Gastroesophageal sphincter (tissue), 4 donors: ENCODE measurements at regions not wholly inside any gene's neighbourhood (a gene's known extent, or its start where the extent isn't known, plus 50 kb on each side); places are given as distances from the start of the nearest gene placed in this dataset.

Experiments
- ATAC-seq: fragments of 150-250 bp; one replicate; pipeline ENCODE4 v1.9.1; 2016; ENCODE audit warnings: mild to moderate bottlenecking, moderate library complexity
- H3K27ac ChIP-seq, 4 donors: fragments of 200-600 bp; sonication (generic) in 3 of 4; 1 replicate in 3 of 4; 2 replicates in 1 of 4; pipeline ENCODE4 v1.5.1; 2016 to 2019
- H3K27me3 ChIP-seq: fragments of 200-600 bp; sonication (generic); one replicate; pipeline ENCODE4 v1.5.1; 2019
- H3K36me3 ChIP-seq, 2 donors: fragments of 200-600 bp; sonication (generic); one replicate each; pipeline ENCODE4 v1.5.1; 2019; ENCODE audit warnings: control low read depth in 1 of 2
- H3K4me1 ChIP-seq, 3 donors: fragments of 200-600 bp; sonication (generic); 1 replicate in 2 of 3; 2 replicates in 1 of 3; pipeline ENCODE4 v1.5.1; 2016 to 2019; ENCODE audit warnings: control low read depth in 2 of 3
- H3K4me3 ChIP-seq, 2 donors: fragments of 200-600 bp; sonication (generic); one replicate each; pipeline ENCODE4 v1.5.1; 2019; ENCODE audit warnings: mild to moderate bottlenecking in 1 of 2, moderate library complexity in 1 of 2
- H3K9me3 ChIP-seq, 3 donors: fragments of 200-600 bp; sonication (generic); one replicate each; pipeline ENCODE4 v1.5.1; 2017 to 2019; ENCODE audit warnings: control low read depth in 2 of 3
- EP300 ChIP-seq: sonication (generic); formaldehyde crosslinking; IDR thresholded peaks from one replicate; pipeline ENCODE4 v1.6.1; 2017; ENCODE audit warnings: antibody characterized with exemption, mild to moderate bottlenecking
- POLR2A ChIP-seq, 2 donors: fragments of 450-650 bp; IDR thresholded peaks; one replicate each; pipeline ENCODE4 v1.6.1; 2017; ENCODE audit warnings: antibody characterized with exemption in 2 of 2, mild to moderate bottlenecking in 2 of 2, moderate library complexity in 1 of 2
- POLR2AphosphoS5 ChIP-seq: sonication (generic); formaldehyde crosslinking; IDR thresholded peaks from one replicate; pipeline ENCODE4 v1.6.1; 2017; ENCODE audit warnings: antibody characterized with exemption
- WGBS, 2 donors: methylation state at CpG; one replicate each; pipeline ENCODE4 v1.1.5; 2018; ENCODE audit warnings: low coverage in 1 of 2; 5-methylcytosine and 5-hydroxymethylcytosine counted together
- TF ChIP-seq, protein P1 (sequence below), 4 experiments: fragments of 200-600 bp in 2 of 4; fragments of 450-650 bp in 2 of 4; sonication (generic) in 1 of 4; IDR thresholded peaks; one replicate each; pipeline ENCODE4 v1.5.1; 2017 to 2019; ENCODE audit warnings: antibody characterized with exemption in 4 of 4, mild to moderate bottlenecking in 2 of 4, moderate library complexity in 2 of 4

DNA sequence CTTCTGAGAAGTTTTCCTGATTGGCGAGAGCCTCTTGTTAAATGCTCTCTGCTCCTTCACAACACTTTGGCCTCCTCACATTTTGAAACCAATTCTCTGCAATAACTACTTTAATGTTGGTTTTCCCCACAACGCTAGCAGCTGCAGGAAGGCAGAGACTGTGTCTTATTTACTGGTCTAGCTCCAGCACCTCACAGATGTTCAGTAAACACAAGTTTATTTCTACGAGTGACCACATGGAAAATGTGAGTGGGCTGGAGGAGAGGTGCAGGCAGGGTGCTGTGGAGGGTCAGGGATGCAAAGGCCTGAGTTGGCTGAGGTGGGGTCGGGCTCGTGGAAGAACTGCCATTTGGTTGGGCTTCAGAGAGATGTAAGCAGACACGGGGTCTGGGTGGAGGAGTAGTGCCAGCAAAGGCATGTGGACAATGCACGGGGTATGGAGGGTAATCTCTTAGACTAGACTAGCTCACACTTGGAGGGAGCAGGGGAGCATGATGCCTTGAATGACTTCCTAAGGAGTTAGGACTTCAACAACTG, 117.4 kb upstream of the RTL1 start:
- peaks cover 19% of the 10 kb centered on the region for H3K27me3 ChIP-seq
- TF ChIP-seq POLR2AphosphoS5 (no peak), POLR2A (IDR thresholded peaks at IDR 0.05) (no peak)
- TF ChIP-seq, protein P1, sequence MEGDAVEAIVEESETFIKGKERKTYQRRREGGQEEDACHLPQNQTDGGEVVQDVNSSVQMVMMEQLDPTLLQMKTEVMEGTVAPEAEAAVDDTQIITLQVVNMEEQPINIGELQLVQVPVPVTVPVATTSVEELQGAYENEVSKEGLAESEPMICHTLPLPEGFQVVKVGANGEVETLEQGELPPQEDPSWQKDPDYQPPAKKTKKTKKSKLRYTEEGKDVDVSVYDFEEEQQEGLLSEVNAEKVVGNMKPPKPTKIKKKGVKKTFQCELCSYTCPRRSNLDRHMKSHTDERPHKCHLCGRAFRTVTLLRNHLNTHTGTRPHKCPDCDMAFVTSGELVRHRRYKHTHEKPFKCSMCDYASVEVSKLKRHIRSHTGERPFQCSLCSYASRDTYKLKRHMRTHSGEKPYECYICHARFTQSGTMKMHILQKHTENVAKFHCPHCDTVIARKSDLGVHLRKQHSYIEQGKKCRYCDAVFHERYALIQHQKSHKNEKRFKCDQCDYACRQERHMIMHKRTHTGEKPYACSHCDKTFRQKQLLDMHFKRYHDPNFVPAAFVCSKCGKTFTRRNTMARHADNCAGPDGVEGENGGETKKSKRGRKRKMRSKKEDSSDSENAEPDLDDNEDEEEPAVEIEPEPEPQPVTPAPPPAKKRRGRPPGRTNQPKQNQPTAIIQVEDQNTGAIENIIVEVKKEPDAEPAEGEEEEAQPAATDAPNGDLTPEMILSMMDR (IDR thresholded peaks at IDR 0.05): no peak
- no peaks in the 10 kb centered on the region for H3K4me1 ChIP-seq
- no peak overlapping the region for H3K27ac ChIP-seq
- no peak overlapping the region for H3K4me3 ChIP-seq
- H3K9me3 ChIP-seq: no peaks in the 10 kb centered on the region
- H3K36me3 ChIP-seq: no peaks in the 10 kb centered on the region
- WGBS, 2 donors: 79 to 100% methylated on average over 1 to 7 of the region's 7 CpGs
- no peak for ATAC-seq

DNA sequence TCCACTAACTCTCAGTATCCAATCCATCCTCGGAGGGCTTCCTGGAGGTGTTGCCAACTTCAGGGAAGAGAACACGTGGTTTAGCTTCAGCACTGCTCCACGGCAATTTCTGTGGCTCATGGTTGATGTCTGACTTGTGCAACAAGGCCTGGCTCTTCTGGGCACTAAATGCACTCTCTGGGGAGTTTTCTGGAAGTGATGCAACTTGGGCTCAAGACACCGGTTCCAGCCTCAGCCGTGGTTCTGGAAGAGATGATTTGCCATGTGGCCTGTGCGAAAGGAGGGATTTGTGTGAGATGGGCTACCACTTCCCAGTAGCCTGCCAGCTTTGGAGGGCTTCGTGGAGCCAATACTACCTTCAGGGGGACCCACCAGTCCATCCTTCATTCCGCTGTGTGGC, 118.6 kb upstream of the RTL1 start:
- Histone ChIP-seq H3K9me3 (no peaks in the 10 kb centered on the region), H3K27me3 (peaks cover 19% of the 10 kb centered on the region), H3K4me3 (no peak overlapping the region), H3K27ac (no peak overlapping the region), H3K4me1 (no peaks in the 10 kb centered on the region), H3K36me3 (no peaks in the 10 kb centered on the region)
- ATAC-seq: no peak
- WGBS, 2 donors: 84 to 90% methylated on average over 2 to 7 of the region's 8 CpGs
- TF ChIP-seq POLR2A (IDR thresholded peaks at IDR 0.05): no peak
- TF ChIP-seq, protein P1 (IDR thresholded peaks at IDR 0.05): no peak
- no peak for TF ChIP-seq EP300
- no peak for TF ChIP-seq POLR2AphosphoS5

DNA sequence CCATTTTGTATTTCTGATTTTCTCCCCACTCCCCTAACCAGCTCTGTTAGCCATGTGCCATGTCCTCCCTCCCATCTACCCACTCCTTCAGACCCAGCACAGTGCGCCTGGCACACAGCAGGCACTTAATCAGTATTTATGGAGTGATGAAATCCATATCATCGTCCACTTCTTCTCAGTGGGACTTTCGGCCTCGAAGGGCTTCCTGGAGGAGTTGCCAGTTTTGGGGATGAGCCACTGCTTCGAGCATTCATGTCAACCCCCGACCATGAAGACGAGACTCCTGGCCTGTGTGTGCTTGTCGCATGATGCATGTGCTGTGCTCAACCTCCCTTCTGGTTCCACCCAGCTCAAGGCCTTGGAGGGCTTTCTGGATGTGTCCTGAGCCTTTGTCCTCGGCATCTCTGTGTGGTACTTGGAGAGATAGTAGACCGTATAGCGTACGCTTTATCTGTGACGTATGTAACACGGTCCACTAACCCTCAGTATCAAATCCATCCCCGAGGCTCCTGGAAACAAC, 119.5 kb upstream of the RTL1 start:
- ATAC-seq: no peak
- no peak overlapping the region for H3K27ac ChIP-seq
- TF ChIP-seq, protein P1 (IDR thresholded peaks at IDR 0.05): no peak
- TF ChIP-seq POLR2A (IDR thresholded peaks at IDR 0.05): no peak
- peaks cover 24% of the 10 kb centered on the region for H3K27me3 ChIP-seq
- H3K4me3 ChIP-seq: no peak overlapping the region
- H3K4me1 ChIP-seq: no peaks in the 10 kb centered on the region
- 85% methylated on average over 8 of the region's 15 CpGs; no CpG with 5 or more reads in 1 of the 2 donors for WGBS, 2 donors
- H3K36me3 ChIP-seq: no peaks in the 10 kb centered on the region
- no peaks in the 10 kb centered on the region for H3K9me3 ChIP-seq

DNA sequence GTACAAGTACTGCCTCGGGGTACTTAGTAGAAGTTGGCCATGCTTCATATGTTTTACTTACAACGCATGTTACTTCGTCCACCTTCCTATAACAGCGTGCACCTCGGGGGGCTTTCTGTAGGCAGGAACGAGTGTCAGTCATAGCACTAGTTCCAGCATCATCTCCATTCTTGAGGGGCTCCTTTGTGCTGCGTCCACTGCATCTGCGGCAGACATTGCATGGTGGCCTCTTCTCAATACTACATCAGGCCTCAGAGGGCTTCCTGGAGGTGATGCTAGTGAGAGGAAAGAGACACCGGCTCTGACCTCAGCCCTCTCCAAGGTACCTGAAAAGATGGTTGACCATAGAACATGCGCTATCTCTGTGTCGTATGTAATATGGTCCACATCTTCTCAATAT, 121.2 kb upstream of the RTL1 start:
- Histone ChIP-seq H3K9me3 (no peaks in the 10 kb centered on the region), H3K27ac (no peak overlapping the region), H3K4me3 (no peak overlapping the region), H3K27me3 (peaks cover 24% of the 10 kb centered on the region), H3K4me1 (no peaks in the 10 kb centered on the region), H3K36me3 (no peaks in the 10 kb centered on the region)
- WGBS, 2 donors: 100% methylated on average over 6 to 7 of the region's 11 CpGs
- TF ChIP-seq POLR2A (IDR thresholded peaks at IDR 0.05) (no peak), POLR2AphosphoS5 (no peak), EP300 (no peak)
- TF ChIP-seq, protein P1 (IDR thresholded peaks at IDR 0.05): no peak
- ATAC-seq: no peak

DNA sequence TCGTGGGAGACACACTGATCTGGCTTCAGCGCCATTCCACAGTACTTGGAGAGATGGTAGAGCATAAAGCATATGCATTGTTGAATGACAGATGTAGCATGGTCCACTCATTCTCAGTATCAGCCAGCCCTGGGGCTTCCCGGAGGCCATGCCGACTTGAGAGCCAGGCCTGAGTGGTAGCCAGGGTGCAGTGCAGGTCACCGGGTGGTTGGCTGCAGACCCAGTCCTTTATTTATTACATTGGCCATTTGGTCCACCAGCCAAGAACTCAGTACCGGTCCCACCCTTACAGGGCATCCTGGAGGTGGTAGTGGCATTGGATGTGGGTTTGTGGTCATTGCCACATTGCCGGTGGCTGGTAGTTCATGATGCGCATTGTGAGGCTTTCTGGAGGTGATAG, 121.6 kb upstream of the RTL1 start:
- Histone ChIP-seq H3K36me3 (no peaks in the 10 kb centered on the region), H3K27me3 (peaks cover 24% of the 10 kb centered on the region), H3K4me3 (no peak overlapping the region), H3K9me3 (no peaks in the 10 kb centered on the region), H3K27ac (no peak overlapping the region), H3K4me1 (no peaks in the 10 kb centered on the region)
- WGBS, 2 donors: 90 to 94% methylated on average over 2 to 3 of the region's 8 CpGs
- ATAC-seq: no peak
- TF ChIP-seq, protein P1 (IDR thresholded peaks at IDR 0.05): no peak
- TF ChIP-seq POLR2A (IDR thresholded peaks at IDR 0.05) (no peak), EP300 (no peak), POLR2AphosphoS5 (no peak)
